ENCODE measurements at regions not wholly inside any gene's neighbourhood (a gene's known extent, or its start where the extent isn't known, plus 50 kb on each side); places are given as distances from the start of the nearest gene placed in this dataset.

- H3K4me3 Mint-ChIP-seq (ENCODE audit: unreplicated experiment), result no peak overlapping the region
- ChIA-PET CTCF (interaction anchor here (0.6 to 0.7 kb wide), 2 partner anchors 25 to 29 kb away, joined by 3 read pairs; no protein-coding TSS in a partner anchor), POLR2A (interaction anchor here (1.0 kb wide), 1 partner anchor 9 kb away, joined by 3 read pairs; no protein-coding TSS in a partner anchor)
- no peaks in the 10 kb centered on the region for H3K36me3 Mint-ChIP-seq (ENCODE audit: insufficient read depth, unreplicated experiment)
- TF ChIP-seq CTCF (IDR thresholded peaks at IDR 0.05; ENCODE audit: unreplicated experiment), result no peak
- no peak overlapping the region for H3K27ac Mint-ChIP-seq (ENCODE audit: low read depth, unreplicated experiment)
- H3K9me3 Mint-ChIP-seq (ENCODE audit: unreplicated experiment), result no peaks in the 10 kb centered on the region
- no peaks in the 10 kb centered on the region for H3K4me1 Mint-ChIP-seq (ENCODE audit: insufficient read depth, unreplicated experiment)
- no peak for DNase-seq (ENCODE audit: unreplicated experiment)
- H3K27me3 Mint-ChIP-seq (ENCODE audit: insufficient read depth, unreplicated experiment), result no peaks in the 10 kb centered on the region
- BruUV-seq (replicated peaks), result no TSS peak
- intact Hi-C loops (cut with micrococcal nuclease), result no loop called here
Observed at GRCh38 chr5:166856791-166857190, 1434.7 kb upstream of the WWC1 start.

GRCh38 chr5:166860426-166860825 lies 1431.0 kb upstream of the WWC1 start:
- ChIA-PET CTCF (no interaction called here), POLR2A (no interaction called here)
- Mint-ChIP-seq H3K36me3 (ENCODE audit: insufficient read depth, unreplicated experiment) (no peaks in the 10 kb centered on the region), H3K4me3 (ENCODE audit: unreplicated experiment) (no peak overlapping the region), H3K27ac (ENCODE audit: low read depth, unreplicated experiment) (no peak overlapping the region), H3K9me3 (ENCODE audit: unreplicated experiment) (no peaks in the 10 kb centered on the region), H3K4me1 (ENCODE audit: insufficient read depth, unreplicated experiment) (no peaks in the 10 kb centered on the region), H3K27me3 (ENCODE audit: insufficient read depth, unreplicated experiment) (no peaks in the 10 kb centered on the region)
- DNase-seq (ENCODE audit: unreplicated experiment), result no peak
- BruUV-seq (replicated peaks), result no TSS peak
- intact Hi-C loops (cut with micrococcal nuclease), result no loop called here
- TF ChIP-seq CTCF (IDR thresholded peaks at IDR 0.05; ENCODE audit: unreplicated experiment), result no peak

- no TSS peak for BruUV-seq (replicated peaks)
Observed at GRCh38 chr5:166862581-166862980, 1428.9 kb upstream of the WWC1 start.

GRCh38 chr5:166865206-166865605 lies 1426.2 kb upstream of the WWC1 start:
- TF ChIP-seq CTCF (IDR thresholded peaks at IDR 0.05; ENCODE audit: unreplicated experiment), result no peak
- no peak for DNase-seq (ENCODE audit: unreplicated experiment)
- no peak overlapping the region for H3K27ac Mint-ChIP-seq (ENCODE audit: low read depth, unreplicated experiment)
- BruUV-seq (replicated peaks), result no TSS peak
- POLR2A ChIA-PET, result no interaction called here
- H3K36me3 Mint-ChIP-seq (ENCODE audit: insufficient read depth, unreplicated experiment), result no peaks in the 10 kb centered on the region
- no peak overlapping the region for H3K4me3 Mint-ChIP-seq (ENCODE audit: unreplicated experiment)
- CTCF ChIA-PET, result no interaction called here
- intact Hi-C loops (cut with micrococcal nuclease), result no loop called here
- H3K4me1 Mint-ChIP-seq (ENCODE audit: insufficient read depth, unreplicated experiment), result no peaks in the 10 kb centered on the region
- H3K27me3 Mint-ChIP-seq (ENCODE audit: insufficient read depth, unreplicated experiment), result no peaks in the 10 kb centered on the region
- H3K9me3 Mint-ChIP-seq (ENCODE audit: unreplicated experiment), result no peaks in the 10 kb centered on the region

More at GRCh38 chr5:166862581-166862980, 1428.9 kb upstream of the WWC1 start:
- ChIA-PET CTCF (interaction anchor here (0.7 kb wide), 1 partner anchor 19 kb away, joined by 3 read pairs; no protein-coding TSS in a partner anchor), POLR2A (no interaction called here)
- Mint-ChIP-seq H3K9me3 (ENCODE audit: unreplicated experiment) (no peaks in the 10 kb centered on the region), H3K27ac (ENCODE audit: low read depth, unreplicated experiment) (no peak overlapping the region), H3K4me1 (ENCODE audit: insufficient read depth, unreplicated experiment) (no peaks in the 10 kb centered on the region), H3K27me3 (ENCODE audit: insufficient read depth, unreplicated experiment) (no peaks in the 10 kb centered on the region), H3K36me3 (ENCODE audit: insufficient read depth, unreplicated experiment) (no peaks in the 10 kb centered on the region), H3K4me3 (ENCODE audit: unreplicated experiment) (no peak overlapping the region)
- no peak for TF ChIP-seq CTCF (IDR thresholded peaks at IDR 0.05; ENCODE audit: unreplicated experiment)
- intact Hi-C loops (cut with micrococcal nuclease), result no loop called here
- no peak for DNase-seq (ENCODE audit: unreplicated experiment)

Data from MCF 10A (cell line).